ENCODE measurements at regions not wholly inside any gene's neighbourhood (a gene's known extent, or its start where the extent isn't known, plus 50 kb on each side); places are given as distances from the start of the nearest gene placed in this dataset.

GRCh38 chr19:30887042-30887441, 462.2 kb downstream of the TSHZ3 start:
- CTCF ChIA-PET = no interaction called here
- TF ChIP-seq SUZ12 (IDR thresholded peaks at IDR 0.05) (no peak), HDGF (IDR thresholded peaks at IDR 0.05; ENCODE audit: borderline replicate concordance) (no peak), SP1 (IDR thresholded peaks at IDR 0.05) (no peak), L3MBTL2 (conservative IDR thresholded peaks at IDR 0.05) (no peak), FOXM1 (IDR thresholded peaks at IDR 0.05; ENCODE audit: borderline replicate concordance) (no peak), BHLHE40 (IDR thresholded peaks at IDR 0.05; ENCODE audit: borderline replicate concordance) (no peak), FOXK2 (IDR thresholded peaks at IDR 0.05) (no peak), NFRKB (IDR thresholded peaks at IDR 0.05) (no peak), LEF1 (IDR thresholded peaks at IDR 0.05; ENCODE audit: borderline replicate concordance) (no peak), TARDBP (IDR thresholded peaks at IDR 0.05) (no peak), FOXA1 (IDR thresholded peaks at IDR 0.05) (no peak), ZNF384 (IDR thresholded peaks at IDR 0.05) (no peak), PKNOX1 (IDR thresholded peaks at IDR 0.05) (no peak), CTBP1 (IDR thresholded peaks at IDR 0.05; ENCODE audit: borderline replicate concordance) (no peak), ARNT (IDR thresholded peaks at IDR 0.05) (no peak), ELF4 (IDR thresholded peaks at IDR 0.05) (no peak)
- no peak for DNase-seq (ENCODE audit: extremely low spot score)
- POLR2A ChIA-PET = interaction anchor here (0.6 kb wide), 1 partner anchor 102 kb away, joined by 4 read pairs; no protein-coding TSS in a partner anchor

GRCh38 chr19:30886222-30886621, 463.0 kb downstream of the TSHZ3 start:
- POLR2A ChIA-PET = no interaction called here

DNA sequence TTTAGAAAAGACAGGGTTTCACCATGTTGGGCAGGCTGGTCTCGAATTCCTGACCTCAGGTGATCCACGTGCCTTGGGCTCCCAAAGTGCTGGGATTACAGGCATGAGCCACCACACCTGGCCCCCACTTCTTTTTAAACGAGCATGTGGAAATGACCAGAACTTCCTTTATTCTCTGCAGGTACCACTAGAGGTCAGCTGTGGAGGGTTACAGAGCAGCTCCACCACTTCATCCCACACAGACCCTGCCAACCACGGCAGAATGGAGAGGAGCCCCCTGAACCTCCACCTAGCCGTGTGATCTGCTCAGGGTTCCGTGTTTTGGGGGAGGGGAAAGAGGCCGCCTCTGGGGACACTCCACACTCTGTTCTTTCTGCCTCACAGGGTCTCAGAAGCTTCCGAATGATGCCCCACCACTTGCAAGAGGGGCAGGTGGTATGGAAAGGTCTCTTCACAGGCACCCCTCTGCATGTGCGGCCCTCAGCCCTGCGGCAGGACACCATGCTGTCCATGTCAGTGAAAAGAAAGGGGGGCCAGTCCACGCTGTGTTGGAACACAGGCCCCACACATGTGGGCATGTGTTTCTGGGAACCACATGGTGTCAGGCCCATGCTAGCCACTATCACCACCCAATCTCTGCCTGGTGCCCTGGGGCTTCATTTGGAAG, 465.0 kb downstream of the TSHZ3 start:
- ChIA-PET CTCF (no interaction called here), POLR2A (interaction anchor here (1.0 kb wide), 1 partner anchor 11 kb away, joined by 3 read pairs; no protein-coding TSS in a partner anchor)
- no peak for TF ChIP-seq ARNT (IDR thresholded peaks at IDR 0.05)
- no peak for TF ChIP-seq LEF1 (IDR thresholded peaks at IDR 0.05; ENCODE audit: borderline replicate concordance)
- no peak for TF ChIP-seq FOXA1 (IDR thresholded peaks at IDR 0.05)
- TF ChIP-seq NFRKB (IDR thresholded peaks at IDR 0.05) = no peak
- TF ChIP-seq FOXK2 (IDR thresholded peaks at IDR 0.05) = no peak
- no peak for TF ChIP-seq FOXM1 (IDR thresholded peaks at IDR 0.05; ENCODE audit: borderline replicate concordance)
- no peak for TF ChIP-seq ZNF384 (IDR thresholded peaks at IDR 0.05)
- DNase-seq (ENCODE audit: extremely low spot score) = no peak

More at GRCh38 chr19:30886222-30886621, 463.0 kb downstream of the TSHZ3 start:
- CTCF ChIA-PET = no interaction called here
- no peak for DNase-seq (ENCODE audit: extremely low spot score)
- no peak for TF ChIP-seq FOXM1 (IDR thresholded peaks at IDR 0.05; ENCODE audit: borderline replicate concordance)
- TF ChIP-seq CTBP1 (IDR thresholded peaks at IDR 0.05; ENCODE audit: borderline replicate concordance) = no peak
- TF ChIP-seq SUZ12 (IDR thresholded peaks at IDR 0.05) = no peak
- no peak for TF ChIP-seq L3MBTL2 (conservative IDR thresholded peaks at IDR 0.05)
- no peak for TF ChIP-seq FOXA1 (IDR thresholded peaks at IDR 0.05)
- TF ChIP-seq ELF4 (IDR thresholded peaks at IDR 0.05) = no peak
- no peak for TF ChIP-seq PKNOX1 (IDR thresholded peaks at IDR 0.05)
- TF ChIP-seq ZNF384 (IDR thresholded peaks at IDR 0.05) = no peak
- TF ChIP-seq LEF1 (IDR thresholded peaks at IDR 0.05; ENCODE audit: borderline replicate concordance) = no peak
- TF ChIP-seq HDGF (IDR thresholded peaks at IDR 0.05; ENCODE audit: borderline replicate concordance) = no peak
- no peak for TF ChIP-seq BHLHE40 (IDR thresholded peaks at IDR 0.05; ENCODE audit: borderline replicate concordance)
- TF ChIP-seq SP1 (IDR thresholded peaks at IDR 0.05) = no peak
- TF ChIP-seq NFRKB (IDR thresholded peaks at IDR 0.05) = no peak
- TF ChIP-seq FOXK2 (IDR thresholded peaks at IDR 0.05) = no peak
- no peak for TF ChIP-seq TARDBP (IDR thresholded peaks at IDR 0.05)
- TF ChIP-seq ARNT (IDR thresholded peaks at IDR 0.05) = no peak

- ChIA-PET CTCF (no interaction called here), POLR2A (interaction anchor here (1.0 kb wide), 1 partner anchor 10 kb away, joined by 3 read pairs; no protein-coding TSS in a partner anchor)
- TF ChIP-seq L3MBTL2 (conservative IDR thresholded peaks at IDR 0.05) (no peak), NFRKB (IDR thresholded peaks at IDR 0.05) (no peak), SUZ12 (IDR thresholded peaks at IDR 0.05) (no peak), FOXA1 (IDR thresholded peaks at IDR 0.05) (no peak), HDGF (IDR thresholded peaks at IDR 0.05; ENCODE audit: borderline replicate concordance) (no peak), LEF1 (IDR thresholded peaks at IDR 0.05; ENCODE audit: borderline replicate concordance) (no peak), ARNT (IDR thresholded peaks at IDR 0.05) (no peak), ELF4 (IDR thresholded peaks at IDR 0.05) (no peak), BHLHE40 (IDR thresholded peaks at IDR 0.05; ENCODE audit: borderline replicate concordance) (no peak), PKNOX1 (IDR thresholded peaks at IDR 0.05) (no peak), TARDBP (IDR thresholded peaks at IDR 0.05) (no peak), SP1 (IDR thresholded peaks at IDR 0.05) (no peak)
- DNase-seq (ENCODE audit: extremely low spot score) = no peak
Measured at GRCh38 chr19:30883071-30883470, 466.2 kb downstream of the TSHZ3 start.

DNA sequence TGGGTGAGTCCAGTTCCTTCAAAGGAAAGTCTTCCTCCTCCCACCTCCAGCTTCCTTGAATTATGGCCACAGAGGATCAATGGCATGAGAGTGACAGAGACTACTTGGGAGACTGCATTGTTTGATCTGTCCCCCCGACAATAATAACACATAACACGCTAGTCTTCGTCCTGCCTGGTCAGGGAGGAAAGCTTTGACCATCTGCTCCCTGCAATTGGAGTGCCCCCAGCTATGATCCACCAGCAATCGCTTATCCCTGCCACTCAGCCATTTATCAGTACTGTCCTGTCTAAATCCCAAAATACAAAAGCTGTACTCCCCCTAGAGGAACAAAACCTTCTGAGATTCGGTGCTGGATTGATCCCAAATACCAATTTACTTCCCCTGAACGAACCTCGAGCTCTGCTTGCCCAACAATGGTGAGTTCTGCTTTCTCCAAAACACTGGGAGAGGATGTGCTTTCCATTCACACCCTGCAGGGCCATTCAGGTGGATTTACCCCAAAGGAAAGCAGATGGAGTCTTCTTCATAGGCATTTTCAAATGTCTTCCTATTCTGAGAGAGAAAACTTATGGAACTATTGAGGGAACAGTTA, 466.7 kb downstream of the TSHZ3 start:
- no peak for DNase-seq (ENCODE audit: extremely low spot score)
- ChIA-PET CTCF (no interaction called here), POLR2A (no interaction called here)
- TF ChIP-seq HDGF (IDR thresholded peaks at IDR 0.05; ENCODE audit: borderline replicate concordance) (no peak), L3MBTL2 (conservative IDR thresholded peaks at IDR 0.05) (no peak), FOXM1 (IDR thresholded peaks at IDR 0.05; ENCODE audit: borderline replicate concordance) (no peak), ARNT (IDR thresholded peaks at IDR 0.05) (no peak), TARDBP (IDR thresholded peaks at IDR 0.05) (no peak), ZNF384 (IDR thresholded peaks at IDR 0.05) (no peak), SP1 (IDR thresholded peaks at IDR 0.05) (no peak), CTBP1 (IDR thresholded peaks at IDR 0.05; ENCODE audit: borderline replicate concordance) (no peak), FOXA1 (IDR thresholded peaks at IDR 0.05) (no peak), SUZ12 (IDR thresholded peaks at IDR 0.05) (no peak), NFRKB (IDR thresholded peaks at IDR 0.05) (no peak), PKNOX1 (IDR thresholded peaks at IDR 0.05) (no peak), FOXK2 (IDR thresholded peaks at IDR 0.05) (no peak), LEF1 (IDR thresholded peaks at IDR 0.05; ENCODE audit: borderline replicate concordance) (no peak)

Data from HEK293T (cell line).